PC-9 (cell line): ENCODE measurements at regions not wholly inside any gene's neighbourhood (a gene's known extent, or its start where the extent isn't known, plus 50 kb on each side); places are given as distances from the start of the nearest gene placed in this dataset.

Source experiments
- EZH2 ChIP-seq: fragments of 200-600 bp; sonication (generic); IDR thresholded peaks from 2 replicates; pipeline ENCODE4 v1.8.0; 2017; ENCODE audit warnings: antibody characterized with exemption, low read depth
- TF ChIP-seq, protein P1 (sequence below): fragments of 200-600 bp; sonication (generic); conservative IDR thresholded peaks from 2 replicates; pipeline ENCODE4 v1.6.1; 2017; ENCODE audit warnings: mixed run types, antibody characterized with exemption, mild to moderate bottlenecking, moderate library complexity

DNA sequence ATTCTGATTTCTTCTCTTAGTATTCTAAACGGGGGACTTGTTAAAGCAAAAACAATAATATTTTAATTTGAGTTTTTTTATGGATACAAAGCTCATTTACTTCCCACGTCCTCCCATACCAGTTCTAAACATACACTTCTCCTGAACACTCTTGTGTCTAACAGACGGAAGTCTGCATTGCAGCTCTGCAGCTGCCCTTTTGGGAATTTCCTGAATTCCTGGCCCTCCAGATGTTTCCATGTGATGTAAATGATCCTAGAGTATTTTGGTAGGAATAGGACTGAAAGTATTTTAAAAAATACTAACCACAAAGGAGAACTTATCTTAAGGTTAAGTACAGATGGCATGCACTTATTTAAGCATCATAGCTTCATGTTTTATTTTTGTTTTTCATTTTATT is 886.7 kb downstream of the TBC1D32 start:
- TF ChIP-seq, protein P1, sequence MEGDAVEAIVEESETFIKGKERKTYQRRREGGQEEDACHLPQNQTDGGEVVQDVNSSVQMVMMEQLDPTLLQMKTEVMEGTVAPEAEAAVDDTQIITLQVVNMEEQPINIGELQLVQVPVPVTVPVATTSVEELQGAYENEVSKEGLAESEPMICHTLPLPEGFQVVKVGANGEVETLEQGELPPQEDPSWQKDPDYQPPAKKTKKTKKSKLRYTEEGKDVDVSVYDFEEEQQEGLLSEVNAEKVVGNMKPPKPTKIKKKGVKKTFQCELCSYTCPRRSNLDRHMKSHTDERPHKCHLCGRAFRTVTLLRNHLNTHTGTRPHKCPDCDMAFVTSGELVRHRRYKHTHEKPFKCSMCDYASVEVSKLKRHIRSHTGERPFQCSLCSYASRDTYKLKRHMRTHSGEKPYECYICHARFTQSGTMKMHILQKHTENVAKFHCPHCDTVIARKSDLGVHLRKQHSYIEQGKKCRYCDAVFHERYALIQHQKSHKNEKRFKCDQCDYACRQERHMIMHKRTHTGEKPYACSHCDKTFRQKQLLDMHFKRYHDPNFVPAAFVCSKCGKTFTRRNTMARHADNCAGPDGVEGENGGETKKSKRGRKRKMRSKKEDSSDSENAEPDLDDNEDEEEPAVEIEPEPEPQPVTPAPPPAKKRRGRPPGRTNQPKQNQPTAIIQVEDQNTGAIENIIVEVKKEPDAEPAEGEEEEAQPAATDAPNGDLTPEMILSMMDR = no peak
- no peak for TF ChIP-seq EZH2
